ENCODE measurements at regions not wholly inside any gene's neighbourhood (a gene's known extent, or its start where the extent isn't known, plus 50 kb on each side); places are given as distances from the start of the nearest gene placed in this dataset.

DNA sequence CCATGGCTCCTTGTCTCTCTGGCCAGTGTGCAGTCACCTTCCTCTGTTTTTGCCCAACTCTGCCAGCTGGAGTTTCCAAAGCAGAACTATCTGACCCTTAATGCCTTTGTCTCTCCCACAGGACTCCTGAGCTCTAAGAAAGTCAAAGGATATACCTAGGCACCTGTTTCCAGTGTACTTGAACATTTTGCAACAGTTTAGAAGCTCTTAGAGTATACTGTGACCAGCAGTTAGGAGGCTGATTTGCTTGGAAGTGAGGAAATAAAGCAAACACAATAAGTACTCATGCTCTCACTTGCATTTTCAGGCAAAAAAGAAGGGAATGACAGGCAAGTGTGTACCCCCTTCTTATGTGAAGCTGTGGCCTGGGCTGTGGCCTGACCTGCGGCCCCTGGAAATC lies 204.3 kb upstream of the PLET1 start:
- TF ChIP-seq RXRA (CRISPR knock-in tag; IDR thresholded peaks at IDR 0.05) (no peak), ARNT2 (CRISPR knock-in tag; IDR thresholded peaks at IDR 0.05; ENCODE audit: low read depth) (no peak), FOXM1 (CRISPR knock-in tag; IDR thresholded peaks at IDR 0.05) (no peak), CEBPB (IDR thresholded peaks at IDR 0.05; ENCODE audit: borderline replicate concordance, low read depth, low read length) (no peak), NR2C2 (CRISPR knock-in tag; IDR thresholded peaks at IDR 0.05; ENCODE audit: borderline replicate concordance) (no peak), ZNF333 (CRISPR knock-in tag; IDR thresholded peaks at IDR 0.05; ENCODE audit: borderline replicate concordance) (no peak), ZNF232 (CRISPR knock-in tag; IDR thresholded peaks at IDR 0.05; ENCODE audit: borderline replicate concordance) (no peak), ZBTB7A (CRISPR knock-in tag; IDR thresholded peaks at IDR 0.05) (no peak)
- TF ChIP-seq, protein P1, sequence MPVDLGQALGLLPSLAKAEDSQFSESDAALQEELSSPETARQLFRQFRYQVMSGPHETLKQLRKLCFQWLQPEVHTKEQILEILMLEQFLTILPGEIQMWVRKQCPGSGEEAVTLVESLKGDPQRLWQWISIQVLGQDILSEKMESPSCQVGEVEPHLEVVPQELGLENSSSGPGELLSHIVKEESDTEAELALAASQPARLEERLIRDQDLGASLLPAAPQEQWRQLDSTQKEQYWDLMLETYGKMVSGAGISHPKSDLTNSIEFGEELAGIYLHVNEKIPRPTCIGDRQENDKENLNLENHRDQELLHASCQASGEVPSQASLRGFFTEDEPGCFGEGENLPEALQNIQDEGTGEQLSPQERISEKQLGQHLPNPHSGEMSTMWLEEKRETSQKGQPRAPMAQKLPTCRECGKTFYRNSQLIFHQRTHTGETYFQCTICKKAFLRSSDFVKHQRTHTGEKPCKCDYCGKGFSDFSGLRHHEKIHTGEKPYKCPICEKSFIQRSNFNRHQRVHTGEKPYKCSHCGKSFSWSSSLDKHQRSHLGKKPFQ (CRISPR knock-in tag; IDR thresholded peaks at IDR 0.05; ENCODE audit: insufficient replicate concordance), result no peak
- TF ChIP-seq, protein P2, sequence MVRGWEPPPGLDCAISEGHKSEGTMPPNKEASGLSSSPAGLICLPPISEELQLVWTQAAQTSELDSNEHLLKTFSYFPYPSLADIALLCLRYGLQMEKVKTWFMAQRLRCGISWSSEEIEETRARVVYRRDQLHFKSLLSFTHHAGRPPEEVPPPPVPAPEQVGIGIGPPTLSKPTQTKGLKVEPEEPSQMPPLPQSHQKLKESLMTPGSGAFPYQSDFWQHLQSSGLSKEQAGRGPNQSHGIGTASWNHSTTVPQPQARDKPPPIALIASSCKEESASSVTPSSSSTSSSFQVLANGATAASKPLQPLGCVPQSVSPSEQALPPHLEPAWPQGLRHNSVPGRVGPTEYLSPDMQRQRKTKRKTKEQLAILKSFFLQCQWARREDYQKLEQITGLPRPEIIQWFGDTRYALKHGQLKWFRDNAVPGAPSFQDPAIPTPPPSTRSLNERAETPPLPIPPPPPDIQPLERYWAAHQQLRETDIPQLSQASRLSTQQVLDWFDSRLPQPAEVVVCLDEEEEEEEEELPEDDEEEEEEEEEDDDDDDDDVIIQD (CRISPR knock-in tag; IDR thresholded peaks at IDR 0.05; ENCODE audit: low read depth), result no peak
- TF ChIP-seq, protein P3, sequence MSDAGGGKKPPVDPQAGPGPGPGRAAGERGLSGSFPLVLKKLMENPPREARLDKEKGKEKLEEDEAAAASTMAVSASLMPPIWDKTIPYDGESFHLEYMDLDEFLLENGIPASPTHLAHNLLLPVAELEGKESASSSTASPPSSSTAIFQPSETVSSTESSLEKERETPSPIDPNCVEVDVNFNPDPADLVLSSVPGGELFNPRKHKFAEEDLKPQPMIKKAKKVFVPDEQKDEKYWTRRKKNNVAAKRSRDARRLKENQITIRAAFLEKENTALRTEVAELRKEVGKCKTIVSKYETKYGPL (CRISPR knock-in tag; IDR thresholded peaks at IDR 0.05), result no peak
- TF ChIP-seq, protein P4, sequence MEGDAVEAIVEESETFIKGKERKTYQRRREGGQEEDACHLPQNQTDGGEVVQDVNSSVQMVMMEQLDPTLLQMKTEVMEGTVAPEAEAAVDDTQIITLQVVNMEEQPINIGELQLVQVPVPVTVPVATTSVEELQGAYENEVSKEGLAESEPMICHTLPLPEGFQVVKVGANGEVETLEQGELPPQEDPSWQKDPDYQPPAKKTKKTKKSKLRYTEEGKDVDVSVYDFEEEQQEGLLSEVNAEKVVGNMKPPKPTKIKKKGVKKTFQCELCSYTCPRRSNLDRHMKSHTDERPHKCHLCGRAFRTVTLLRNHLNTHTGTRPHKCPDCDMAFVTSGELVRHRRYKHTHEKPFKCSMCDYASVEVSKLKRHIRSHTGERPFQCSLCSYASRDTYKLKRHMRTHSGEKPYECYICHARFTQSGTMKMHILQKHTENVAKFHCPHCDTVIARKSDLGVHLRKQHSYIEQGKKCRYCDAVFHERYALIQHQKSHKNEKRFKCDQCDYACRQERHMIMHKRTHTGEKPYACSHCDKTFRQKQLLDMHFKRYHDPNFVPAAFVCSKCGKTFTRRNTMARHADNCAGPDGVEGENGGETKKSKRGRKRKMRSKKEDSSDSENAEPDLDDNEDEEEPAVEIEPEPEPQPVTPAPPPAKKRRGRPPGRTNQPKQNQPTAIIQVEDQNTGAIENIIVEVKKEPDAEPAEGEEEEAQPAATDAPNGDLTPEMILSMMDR (CRISPR knock-in tag; IDR thresholded peaks at IDR 0.05), result no peak

All from HepG2 (cell line).